HG03521 (cell line): ENCODE measurements at regions not wholly inside any gene's neighbourhood (a gene's known extent, or its start where the extent isn't known, plus 50 kb on each side); places are given as distances from the start of the nearest gene placed in this dataset.
"Not testable (repeated sequence)": the region's sequence is repeated elsewhere in the genome, so short reads cannot be mapped to it uniquely, and the experiment has no call there.

Experiments
- ATAC-seq: cut with Tn5 transposase; IDR thresholded peaks from one replicate; pipeline ENCODE4 v1.9.1; 2021; ENCODE audit warnings: mild to moderate bottlenecking, moderate library complexity; ENCODE audit not compliant: unreplicated experiment

DNA sequence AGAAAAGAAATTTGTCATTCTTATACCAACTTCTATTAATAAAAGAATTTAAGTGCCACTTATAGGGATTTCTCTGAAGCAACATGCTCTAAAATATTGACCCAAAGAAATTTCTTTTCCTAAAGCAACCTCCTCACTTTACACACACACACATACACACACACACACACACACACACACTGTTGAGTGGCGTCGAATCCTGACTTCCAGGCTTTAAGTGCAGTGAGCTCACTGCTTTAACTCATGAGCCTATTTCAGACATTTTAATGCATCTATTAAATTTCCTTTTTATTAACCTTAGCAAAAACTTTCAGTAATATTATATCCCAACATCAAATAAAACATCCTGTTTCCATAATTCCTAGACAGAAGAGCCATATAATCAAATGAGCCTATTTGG lies 229.1 kb upstream of the ACVR2A start:
- no peak for ATAC-seq

DNA sequence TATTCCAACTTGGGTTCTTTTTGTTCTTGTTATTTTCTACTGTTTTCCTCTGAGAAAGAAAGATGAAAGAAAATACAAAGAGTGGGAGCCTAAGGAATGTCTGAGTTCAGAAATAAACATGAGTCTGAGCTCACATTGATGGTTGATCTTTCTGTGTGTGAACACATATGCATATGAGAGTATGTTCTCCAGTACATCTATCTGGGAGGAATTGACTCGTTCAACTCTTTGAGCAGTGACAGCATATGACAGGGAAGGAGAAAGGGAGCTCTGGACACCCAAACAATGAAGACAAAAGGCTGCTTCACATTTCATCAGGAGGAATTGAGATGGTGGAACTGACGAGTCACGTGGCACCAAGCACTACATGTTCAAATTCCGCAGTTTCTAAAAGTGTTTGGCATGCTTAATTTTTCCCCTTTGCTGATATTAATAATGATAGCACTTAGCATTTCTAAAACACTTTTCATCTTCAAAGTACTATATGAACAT lies 229.8 kb upstream of the ACVR2A start:
- ATAC-seq: no peak

DNA sequence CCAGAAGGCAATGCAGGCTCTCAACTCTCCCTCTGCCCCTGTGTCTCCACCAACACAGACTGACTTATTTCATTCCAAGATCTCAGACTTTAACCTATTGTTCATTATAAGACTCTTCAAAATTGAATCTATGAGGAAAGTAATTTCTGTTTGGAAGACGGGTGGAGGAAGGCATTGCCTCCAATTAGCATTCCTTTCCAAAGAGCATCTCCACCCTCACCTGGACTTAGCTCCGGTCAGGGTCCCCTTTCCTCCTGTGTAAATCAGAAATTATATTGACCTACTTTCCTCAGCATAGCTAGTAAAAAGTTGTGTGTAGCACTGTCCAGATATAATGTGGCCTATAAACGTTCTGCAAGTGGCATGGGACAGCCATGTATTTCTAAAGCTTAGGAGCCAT lies 230.4 kb upstream of the ACVR2A start:
- ATAC-seq: no peak

DNA sequence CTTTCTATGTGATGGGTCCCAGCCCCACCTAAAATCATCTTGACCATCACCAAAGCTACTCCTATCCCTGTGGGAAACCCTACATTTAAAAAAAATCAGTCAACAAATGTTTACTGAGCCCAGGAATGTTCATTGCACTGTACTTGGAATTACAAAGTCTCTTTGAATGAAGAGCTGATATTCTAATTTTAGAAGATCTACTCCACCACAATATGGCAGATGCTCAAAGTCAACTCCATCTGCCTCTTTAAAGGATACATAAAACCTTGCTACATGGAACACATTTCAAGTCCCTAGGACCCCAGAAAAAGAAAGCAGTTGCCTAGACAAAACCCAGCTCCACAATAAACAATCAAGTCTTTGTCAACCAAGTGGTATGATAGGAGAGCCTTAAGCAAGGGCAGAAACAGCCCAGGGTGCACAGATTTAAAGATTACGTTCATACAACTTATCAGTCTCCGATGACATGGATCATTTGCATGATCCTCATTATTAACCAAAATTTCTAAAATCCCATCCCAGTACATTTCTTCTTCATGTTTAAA lies 234.3 kb upstream of the ACVR2A start:
- no peak for ATAC-seq

DNA sequence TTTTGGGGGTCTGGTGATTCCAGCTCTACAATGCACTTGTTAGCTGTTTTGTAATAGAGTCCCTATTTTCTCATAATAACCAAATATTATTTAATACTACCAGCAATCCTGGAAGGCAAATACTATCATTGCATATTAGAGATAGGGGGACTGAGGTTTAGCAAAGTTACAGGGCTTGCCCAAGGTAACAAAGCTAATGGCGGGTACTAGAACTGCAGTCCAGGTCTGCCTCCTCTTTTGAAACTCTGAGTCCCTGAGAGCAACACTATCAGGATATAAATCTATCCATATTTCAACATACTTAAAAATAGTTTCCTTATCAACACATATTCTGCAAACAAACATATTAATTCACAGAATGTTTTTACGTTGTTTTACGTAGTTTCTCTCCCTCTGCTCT lies 235.5 kb upstream of the ACVR2A start:
- no peak for ATAC-seq

DNA sequence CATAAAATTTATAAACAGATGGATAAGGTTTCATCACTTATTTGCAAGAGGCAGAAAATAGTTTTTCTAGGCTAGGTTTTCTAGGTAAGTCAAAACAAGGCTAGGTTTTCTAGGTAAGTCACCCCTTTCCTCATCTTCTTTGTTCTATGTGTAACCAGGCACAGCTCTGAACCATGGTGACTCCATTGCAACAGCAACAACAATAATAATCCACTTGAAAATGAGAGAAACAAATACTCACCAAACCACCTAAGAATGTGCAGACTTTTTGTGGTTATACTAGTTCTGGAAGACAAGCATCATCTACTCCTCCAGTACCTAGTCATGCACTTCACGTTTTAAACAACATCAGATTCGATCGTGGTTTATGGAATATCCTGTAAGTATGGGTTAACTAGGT lies 237.4 kb upstream of the ACVR2A start:
- no peak for ATAC-seq

DNA sequence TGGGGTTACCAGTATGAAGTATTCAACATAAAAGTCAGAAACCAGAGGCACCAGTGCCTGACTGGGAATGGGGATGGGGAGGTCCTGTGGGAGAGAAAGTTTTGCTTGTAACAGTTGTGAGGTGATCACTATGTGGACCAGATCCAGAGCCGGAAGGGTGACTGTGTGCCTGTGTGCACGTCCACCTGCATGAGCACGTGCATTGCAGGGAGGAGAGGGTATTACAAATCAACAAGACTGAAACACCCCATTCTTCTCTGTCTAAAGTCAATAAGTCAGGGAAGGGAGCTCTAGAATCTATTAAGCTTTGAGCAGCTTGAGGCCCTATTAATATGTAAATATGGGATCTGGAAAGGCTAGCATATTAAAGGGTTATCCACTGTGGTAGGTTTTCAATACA lies 241.0 kb upstream of the ACVR2A start:
- no peak for ATAC-seq

DNA sequence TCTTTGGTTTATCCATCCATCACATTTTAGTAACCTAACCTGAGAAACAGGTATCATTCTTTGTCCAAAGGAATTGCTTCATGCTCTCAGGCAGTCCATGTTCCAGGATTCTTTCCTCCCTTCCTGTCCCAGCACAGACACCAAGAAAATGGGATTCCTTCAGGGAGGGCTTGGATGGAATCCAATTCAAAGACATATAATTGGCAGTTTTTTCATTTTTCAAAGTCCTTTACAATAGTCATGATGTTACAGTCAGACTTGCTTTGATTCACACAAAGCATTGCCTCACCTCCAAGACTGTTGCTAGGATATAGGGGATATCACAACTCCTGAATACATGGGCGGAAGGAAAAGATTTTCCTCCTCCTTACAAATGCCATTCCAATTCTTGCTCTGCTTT lies 241.4 kb upstream of the ACVR2A start:
- no peak for ATAC-seq

DNA sequence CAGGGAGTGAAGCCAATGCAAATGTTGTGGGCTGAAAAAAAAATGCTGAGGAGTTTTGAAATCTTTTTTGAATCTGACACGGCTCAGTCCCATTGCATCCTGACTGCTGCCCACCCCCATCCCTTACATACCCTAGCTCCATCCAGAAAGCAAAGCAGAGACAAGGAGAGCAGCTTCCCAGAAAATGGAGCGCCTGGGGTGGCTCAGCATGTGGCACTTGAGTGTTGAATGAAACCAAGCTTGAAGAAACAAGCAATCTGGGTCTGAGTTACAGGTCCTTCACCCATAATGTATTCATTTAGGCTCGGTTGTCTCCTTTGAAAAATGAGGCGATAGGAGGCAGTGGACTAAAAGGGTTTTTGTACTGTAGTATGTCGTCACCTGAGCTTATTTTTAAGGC lies 244.2 kb upstream of the ACVR2A start:
- ATAC-seq: no peak

DNA sequence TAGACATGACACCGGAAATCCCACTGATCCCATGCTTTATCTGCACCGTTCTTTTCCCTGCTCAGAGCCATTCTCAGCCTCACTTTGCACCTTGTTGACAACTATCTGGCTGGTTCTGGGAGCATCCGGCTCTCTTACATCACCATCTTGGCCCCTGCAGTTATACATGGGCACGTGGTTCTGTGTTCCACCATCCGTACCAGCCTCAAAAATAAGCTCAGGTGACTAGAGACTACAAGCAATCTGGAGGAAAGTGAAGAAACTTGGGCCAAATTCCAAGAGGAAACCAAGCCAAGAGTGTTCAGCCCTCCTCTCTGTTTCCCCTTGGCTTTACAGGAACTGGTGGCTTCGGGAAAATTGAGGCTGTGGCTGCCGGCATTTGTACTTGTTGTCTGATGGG lies 244.6 kb upstream of the ACVR2A start:
- no peak for ATAC-seq

DNA sequence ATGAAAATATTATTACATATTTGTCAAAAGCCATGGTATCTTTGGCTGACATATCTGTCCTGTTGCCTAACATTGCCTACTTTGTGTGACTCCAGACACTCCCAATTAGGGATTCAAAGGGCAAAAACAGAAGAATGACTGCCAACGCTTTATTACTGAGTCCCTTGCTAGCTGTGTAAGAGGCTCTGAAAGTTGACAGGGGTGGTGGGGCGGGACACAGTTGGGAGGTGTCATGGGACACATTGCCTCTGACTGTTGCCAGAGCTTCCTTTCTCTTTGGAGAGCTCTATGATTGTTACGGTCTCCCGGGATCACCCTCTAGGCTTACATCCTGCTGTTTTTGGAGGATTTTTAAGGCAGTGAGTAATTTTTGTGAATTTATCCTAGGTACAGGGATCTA lies 249.6 kb upstream of the ACVR2A start:
- ATAC-seq: no peak

DNA sequence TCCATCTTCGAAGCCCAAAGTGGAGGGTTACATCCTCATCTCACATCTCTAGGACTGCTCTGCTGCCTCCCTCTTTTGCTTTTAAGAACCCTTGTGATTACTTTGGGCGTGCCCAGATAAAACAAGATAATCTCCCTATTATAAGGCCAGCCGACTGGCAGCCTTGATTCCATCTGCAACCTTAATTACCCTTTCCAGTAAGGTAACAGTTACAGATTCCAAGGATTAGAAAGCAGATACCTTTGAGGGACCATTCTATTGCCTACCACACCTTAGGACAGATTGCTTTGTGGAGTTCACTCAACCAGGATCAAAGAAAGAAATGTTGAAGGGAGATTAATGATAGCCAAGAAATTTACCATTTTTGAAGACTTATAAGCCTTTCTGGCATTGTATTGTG lies 250.8 kb upstream of the ACVR2A start:
- no peak for ATAC-seq

DNA sequence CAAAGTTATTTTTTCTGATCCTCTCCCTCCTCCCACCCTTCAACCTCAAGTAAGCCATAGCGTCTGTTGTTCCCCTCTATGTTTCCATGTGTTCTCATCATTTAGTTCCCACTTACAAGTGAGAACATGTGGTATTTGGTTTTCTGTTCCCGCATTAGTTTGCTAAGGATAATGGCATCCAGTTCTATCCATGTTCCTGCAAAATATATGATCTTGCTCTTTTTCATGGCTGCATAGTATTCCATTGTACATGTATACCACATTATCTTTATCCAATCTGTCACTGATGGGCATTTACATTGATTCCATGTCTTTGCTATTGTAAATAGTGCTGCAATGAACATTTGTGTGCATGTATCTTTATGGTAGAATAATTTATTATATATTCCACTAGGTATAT lies 252.0 kb upstream of the ACVR2A start:
- ATAC-seq: not testable (repeated sequence)

DNA sequence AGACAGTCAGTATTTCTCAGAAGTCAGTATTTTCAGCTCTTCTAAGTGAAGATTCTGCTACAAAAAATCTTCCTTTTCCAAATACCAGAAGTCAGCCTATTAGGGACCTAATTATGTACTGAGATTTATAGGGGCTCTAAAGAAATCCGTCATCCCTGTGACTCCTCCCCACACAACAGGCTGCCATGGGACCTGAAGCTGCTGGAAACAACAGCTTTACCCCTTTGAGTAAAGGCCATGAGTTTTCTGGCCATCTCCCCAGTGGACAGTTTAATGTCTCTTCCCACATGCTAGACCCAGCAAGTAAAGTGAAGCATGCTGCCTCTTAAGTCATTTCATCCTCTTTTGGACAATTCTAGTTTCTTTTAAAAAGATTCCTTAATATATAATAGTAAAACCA lies 255.7 kb upstream of the ACVR2A start:
- no peak for ATAC-seq

DNA sequence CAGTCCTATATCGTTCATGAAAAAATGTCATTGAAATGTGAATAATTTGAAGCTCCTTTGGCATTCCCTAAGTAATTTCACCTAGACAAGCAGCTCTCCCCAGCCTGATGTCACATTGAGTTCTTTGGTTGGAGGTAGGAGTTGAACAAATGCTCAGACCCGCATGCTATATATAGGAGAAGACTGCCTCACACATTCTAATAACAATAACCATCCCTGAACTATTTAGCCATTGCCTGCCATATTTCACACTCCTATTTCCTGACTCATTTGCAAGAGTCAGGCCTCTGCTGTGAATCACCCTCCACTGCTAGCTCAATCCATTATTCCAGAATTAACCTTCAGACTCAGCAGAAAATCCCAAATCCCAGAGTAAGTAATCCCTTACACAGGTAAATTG lies 256.6 kb upstream of the ACVR2A start:
- ATAC-seq: no peak

DNA sequence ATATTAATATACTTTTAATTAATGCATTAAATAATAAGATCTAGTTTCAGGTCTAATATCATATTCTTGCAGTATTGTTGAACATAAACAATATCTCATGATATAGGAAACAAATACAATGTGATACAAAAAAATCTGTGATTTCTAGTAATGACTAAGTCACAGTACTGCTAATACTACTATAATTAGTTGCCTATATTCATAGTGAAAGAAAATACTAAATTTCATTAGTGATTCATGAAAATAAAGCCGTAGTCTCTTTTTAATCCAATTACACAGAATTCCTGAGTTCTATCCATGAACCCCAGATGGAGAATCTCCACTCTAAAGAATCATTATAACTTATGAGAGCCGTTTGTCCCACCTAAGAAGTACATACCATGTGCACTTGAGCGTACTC lies 266.3 kb upstream of the ACVR2A start:
- ATAC-seq: no peak

DNA sequence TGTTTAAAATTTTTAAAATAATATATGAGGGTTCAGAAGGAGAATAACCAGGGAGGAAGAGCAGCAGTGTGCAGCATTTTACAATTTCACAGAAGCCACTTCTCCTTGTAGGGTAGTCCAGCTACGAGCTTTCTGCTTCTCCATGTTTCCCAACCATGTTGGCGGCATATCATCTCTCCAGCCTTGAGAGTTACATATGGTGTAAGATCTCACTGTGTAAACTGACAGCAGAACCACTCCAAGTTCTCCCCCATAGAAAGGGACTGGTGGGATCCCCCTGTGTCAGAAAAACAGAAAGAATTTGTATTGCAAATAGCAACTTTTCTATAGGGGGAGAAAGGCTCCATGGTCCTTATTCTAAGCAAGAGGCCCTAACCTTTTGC lies 266.8 kb upstream of the ACVR2A start:
- ATAC-seq: no peak

DNA sequence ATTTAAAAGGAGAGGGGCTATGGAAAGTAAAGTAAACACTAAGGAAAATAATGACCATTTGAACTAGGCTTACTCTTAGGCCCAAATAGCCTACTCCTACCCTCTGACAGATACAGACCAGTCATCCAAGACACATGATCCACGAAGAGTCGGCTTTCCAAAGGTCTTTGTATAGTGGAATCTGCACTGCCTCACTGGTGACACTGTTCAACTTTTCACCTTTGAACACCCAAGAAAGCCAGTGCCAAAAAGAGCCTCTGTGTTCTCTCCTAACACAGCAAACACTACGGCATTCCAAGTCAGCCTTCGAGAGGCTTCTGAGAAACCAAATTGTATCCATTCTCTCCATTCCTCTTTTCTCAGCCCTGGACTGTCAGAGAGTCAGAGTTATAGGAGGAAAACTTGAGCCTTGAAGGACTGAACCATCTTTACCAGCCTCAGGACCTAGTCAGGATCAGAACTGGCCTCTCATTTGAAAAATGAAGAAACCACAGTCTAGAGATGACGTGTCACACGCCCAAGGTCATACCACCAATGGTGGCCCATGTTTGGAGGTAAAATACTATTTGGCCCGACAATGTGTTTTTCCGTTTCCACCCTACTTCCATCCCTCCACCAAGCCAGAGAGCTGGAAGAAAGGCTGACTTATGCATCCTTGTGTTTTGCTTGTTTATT lies 267.4 kb upstream of the ACVR2A start:
- no peak for ATAC-seq

DNA sequence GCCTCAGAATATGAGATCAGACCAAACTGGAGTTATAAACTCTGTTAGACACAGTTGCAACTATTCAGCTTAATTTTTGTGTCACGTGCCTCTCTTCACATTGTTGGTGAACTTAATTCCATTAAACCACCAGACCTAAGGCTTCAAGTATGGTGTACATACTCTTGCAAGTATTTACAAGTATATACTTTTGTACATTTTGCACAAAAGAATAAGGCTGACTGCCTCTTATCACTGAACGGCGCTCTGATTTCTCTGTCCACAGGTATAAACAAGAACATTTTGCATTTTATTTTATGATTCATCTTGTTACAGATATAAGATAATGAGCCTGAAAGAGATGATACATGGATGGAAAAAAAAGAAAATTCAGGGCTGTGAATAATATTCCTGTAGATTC lies 269.7 kb upstream of the ACVR2A start:
- no peak for ATAC-seq

DNA sequence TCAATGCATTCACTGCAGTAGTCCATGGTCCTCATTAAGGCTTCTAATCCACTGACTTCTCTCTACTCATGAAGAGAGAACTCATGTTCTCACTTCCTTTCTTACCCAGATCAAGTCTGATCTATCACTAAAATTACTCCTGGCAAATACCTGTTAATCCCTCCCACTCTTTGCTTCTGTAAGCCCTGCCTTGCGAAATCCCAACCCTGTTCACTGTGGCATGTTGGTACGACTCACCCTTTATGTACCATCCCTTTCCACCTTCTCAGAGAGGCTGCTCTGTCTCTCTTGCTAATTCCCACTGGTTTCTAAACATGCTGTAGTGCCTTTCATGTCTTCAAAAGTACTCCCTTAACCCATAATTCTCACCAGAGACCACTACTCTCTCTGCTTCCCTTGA lies 272.2 kb upstream of the ACVR2A start:
- no peak for ATAC-seq

DNA sequence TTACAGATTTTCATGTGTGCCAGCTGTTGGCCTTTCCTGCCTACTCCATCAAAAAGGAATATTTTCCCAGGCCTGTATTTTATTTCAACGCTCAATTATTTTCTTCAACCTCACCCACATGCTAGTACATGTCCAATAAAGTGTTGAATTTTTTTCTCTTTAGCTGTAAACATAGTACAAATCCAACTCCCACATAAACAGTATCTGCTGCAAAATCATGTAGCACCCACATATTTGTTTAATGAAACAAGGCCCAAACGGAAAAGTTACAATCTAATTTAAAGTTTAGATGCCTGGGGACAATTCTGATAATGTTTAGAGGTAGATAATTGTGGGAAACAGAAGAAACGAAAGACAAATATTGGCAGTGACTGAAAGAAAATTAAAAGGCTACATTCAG lies 275.4 kb upstream of the ACVR2A start:
- ATAC-seq: no peak

DNA sequence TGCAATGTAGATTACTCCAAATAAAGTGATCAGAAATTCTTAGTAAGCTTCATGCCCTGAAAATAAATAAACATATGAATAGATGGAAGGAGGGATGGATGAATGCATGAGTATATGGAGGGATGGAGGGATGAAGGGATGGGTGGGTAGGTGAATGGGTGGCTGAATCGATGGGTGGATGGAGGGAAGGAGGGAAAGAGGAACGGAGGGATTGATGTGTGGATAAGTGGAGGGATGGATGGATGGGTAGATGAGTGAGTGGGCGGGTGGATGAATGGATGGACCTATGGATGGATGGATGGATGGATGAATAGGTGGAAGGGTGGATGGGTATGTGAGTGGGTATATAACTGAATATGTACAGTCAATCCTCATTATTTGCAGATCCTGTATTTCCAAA lies 276.7 kb upstream of the ACVR2A start:
- no peak for ATAC-seq

DNA sequence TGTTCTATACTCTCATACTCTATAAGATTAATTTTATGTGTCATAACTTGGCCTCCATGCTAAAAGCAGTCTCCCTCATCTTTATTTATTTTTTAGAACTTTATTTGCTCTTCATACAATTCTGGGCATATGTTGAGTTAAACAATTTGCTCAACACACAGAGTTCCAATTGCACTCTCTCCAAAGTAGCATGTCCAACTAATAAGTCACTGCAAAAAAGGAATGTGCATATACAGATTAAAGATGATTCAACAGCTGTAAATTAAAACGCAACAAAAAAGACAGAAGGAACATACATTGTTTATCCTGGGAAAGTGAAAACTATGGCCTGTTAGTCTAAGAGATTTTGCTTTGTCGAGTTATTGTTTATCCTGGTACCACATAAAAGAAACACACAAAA lies 277.7 kb upstream of the ACVR2A start:
- ATAC-seq: no peak
